ENCODE measurements at regions not wholly inside any gene's neighbourhood (a gene's known extent, or its start where the extent isn't known, plus 50 kb on each side); places are given as distances from the start of the nearest gene placed in this dataset.

- DNase-seq: no peak
These were observed 159.4 kb downstream of the TENT4A start for GRCh38 chr5:6872441-6873160.

GRCh38 chr5:6873359-6873758 lies 160.1 kb downstream of the TENT4A start:
- DNase-seq: no peak

- DNase-seq: no peak
These were observed 162.1 kb downstream of the TENT4A start for GRCh38 chr5:6875376-6875775.

- no peak for DNase-seq
These were observed 165.0 kb downstream of the TENT4A start for GRCh38 chr5:6877986-6878828.

- no peak for DNase-seq
These were observed 172.3 kb downstream of the TENT4A start for GRCh38 chr5:6885581-6885980.

GRCh38 chr5:6886866-6887265 lies 173.6 kb downstream of the TENT4A start:
- no peak for DNase-seq

- no peak for DNase-seq
These were observed 175.8 kb downstream of the TENT4A start for GRCh38 chr5:6889030-6889429.

GRCh38 chr5:6899221-6899620 lies 186.0 kb downstream of the TENT4A start:
- no peak for DNase-seq

GRCh38 chr5:6900247-6901227 lies 187.3 kb downstream of the TENT4A start:
- DNase-seq: no peak

GRCh38 chr5:6902094-6902493 lies 188.9 kb downstream of the TENT4A start:
- no peak for DNase-seq

- DNase-seq: no peak
These were observed 189.4 kb downstream of the TENT4A start for GRCh38 chr5:6902597-6902996.

- no peak for DNase-seq
These were observed 190.7 kb downstream of the TENT4A start for GRCh38 chr5:6903934-6904333.

- DNase-seq: no peak
These were observed 191.6 kb downstream of the TENT4A start for GRCh38 chr5:6904860-6905259.

- no peak for DNase-seq
These were observed 192.2 kb downstream of the TENT4A start for GRCh38 chr5:6905423-6905822.

- no peak for DNase-seq
These were observed 192.7 kb downstream of the TENT4A start for GRCh38 chr5:6905883-6906282.

- no peak for DNase-seq
These were observed 194.2 kb downstream of the TENT4A start for GRCh38 chr5:6907320-6907918.

GRCh38 chr5:6909901-6910300 lies 196.7 kb downstream of the TENT4A start:
- DNase-seq: no peak

- no peak for DNase-seq
These were observed 197.7 kb downstream of the TENT4A start for GRCh38 chr5:6910950-6911349.

GRCh38 chr5:6914347-6914746 lies 201.1 kb downstream of the TENT4A start:
- DNase-seq: no peak

- no peak for DNase-seq
These were observed 202.3 kb downstream of the TENT4A start for GRCh38 chr5:6915574-6915973.

GRCh38 chr5:6918255-6918654 lies 205.0 kb downstream of the TENT4A start:
- DNase-seq: no peak

- DNase-seq: no peak
These were observed 207.5 kb downstream of the TENT4A start for GRCh38 chr5:6920628-6921256.
